Astrocyte of the hippocampus (primary cell): ENCODE measurements at regions not wholly inside any gene's neighbourhood (a gene's known extent, or its start where the extent isn't known, plus 50 kb on each side); places are given as distances from the start of the nearest gene placed in this dataset.

Experiments used
- DNase-seq: peaks from one replicate; pipeline ENCODE4 v3.0.0; 2011; ENCODE audit warnings: low read depth, low spot score

GRCh38 chr1:72946903-72947499 is 664.7 kb upstream of the NEGR1 start:
- DNase-seq = peak; percentile 64

GRCh38 chr1:72942008-72942407 is 659.7 kb upstream of the NEGR1 start:
- DNase-seq = no peak

- DNase-seq = no peak
Observed at GRCh38 chr1:72938408-72938807, 656.1 kb upstream of the NEGR1 start.

- DNase-seq = no peak
Observed at GRCh38 chr1:72937905-72938304, 655.6 kb upstream of the NEGR1 start.

GRCh38 chr1:72936942-72937341 is 654.6 kb upstream of the NEGR1 start:
- DNase-seq = no peak

GRCh38 chr1:72936151-72936740 is 653.9 kb upstream of the NEGR1 start:
- DNase-seq = peak; percentile 7

- DNase-seq = no peak
Observed at GRCh38 chr1:72932025-72932424, 649.7 kb upstream of the NEGR1 start.

GRCh38 chr1:72930528-72930927 is 648.2 kb upstream of the NEGR1 start:
- DNase-seq = no peak

GRCh38 chr1:72918940-72919339 is 636.6 kb upstream of the NEGR1 start:
- DNase-seq = no peak

- no peak for DNase-seq
Observed at GRCh38 chr1:72917920-72918319, 635.6 kb upstream of the NEGR1 start.

GRCh38 chr1:72915581-72915980 is 633.2 kb upstream of the NEGR1 start:
- peak; percentile 50 for DNase-seq

GRCh38 chr1:72911656-72912055 is 629.3 kb upstream of the NEGR1 start:
- no peak for DNase-seq

GRCh38 chr1:72896256-72896655 is 613.9 kb upstream of the NEGR1 start:
- no peak for DNase-seq

GRCh38 chr1:72892461-72892860 is 610.1 kb upstream of the NEGR1 start:
- peak; percentile 7 for DNase-seq

- no peak for DNase-seq
Observed at GRCh38 chr1:72891976-72892375, 609.6 kb upstream of the NEGR1 start.

- DNase-seq = no peak
Observed at GRCh38 chr1:72885841-72886240, 603.5 kb upstream of the NEGR1 start.

GRCh38 chr1:72885017-72885416 is 602.7 kb upstream of the NEGR1 start:
- DNase-seq = no peak

- no peak for DNase-seq
Observed at GRCh38 chr1:72869873-72870272, 587.5 kb upstream of the NEGR1 start.

- DNase-seq = no peak
Observed at GRCh38 chr1:72869441-72869840, 587.1 kb upstream of the NEGR1 start.

GRCh38 chr1:72851597-72851996 is 569.3 kb upstream of the NEGR1 start:
- no peak for DNase-seq

- DNase-seq = no peak
Observed at GRCh38 chr1:72848997-72849396, 566.7 kb upstream of the NEGR1 start.

GRCh38 chr1:72847651-72848050 is 565.3 kb upstream of the NEGR1 start:
- no peak for DNase-seq

- DNase-seq = peak; percentile 5
Observed at GRCh38 chr1:72846476-72847278, 564.3 kb upstream of the NEGR1 start.
